ENCODE measurements at regions not wholly inside any gene's neighbourhood (a gene's known extent, or its start where the extent isn't known, plus 50 kb on each side); places are given as distances from the start of the nearest gene placed in this dataset.
A peak's percentile ranks its signal among the peaks of the same experiment; 100 is the strongest.

DNA sequence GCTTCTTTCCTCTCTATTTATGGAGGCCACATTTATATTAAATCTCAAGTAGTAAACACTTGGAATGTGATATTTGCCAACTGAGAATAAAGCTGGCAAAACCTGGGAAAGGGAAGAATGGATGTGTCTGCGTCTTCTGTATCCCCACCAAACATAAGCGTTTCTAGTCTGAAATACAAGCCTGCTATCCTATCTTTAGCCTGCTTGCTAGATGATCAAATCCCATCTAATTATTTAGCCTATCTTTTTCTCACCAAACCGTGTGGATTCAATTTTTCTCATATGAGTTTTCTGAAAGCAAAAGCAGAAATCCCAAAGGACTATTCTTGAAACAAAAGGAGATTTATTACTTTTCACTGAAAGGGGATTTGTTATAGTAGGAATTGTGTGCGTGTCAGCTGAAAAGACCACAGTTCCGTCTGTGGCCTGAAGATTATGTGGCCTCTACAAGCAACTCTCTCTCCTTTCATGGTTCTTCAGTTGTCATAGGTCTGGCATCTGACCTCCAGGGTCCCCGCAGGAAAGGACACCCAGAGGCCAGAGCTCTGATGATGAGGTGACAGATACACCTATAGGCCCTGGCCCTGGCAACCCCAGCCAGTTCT is 266.0 kb upstream of the MCTP2 start:
- no peaks in the 10 kb centered on the region for H3K27me3 ChIP-seq (ENCODE audit: control insufficient read depth, insufficient read depth, low read length)
- H3K9me3 ChIP-seq (ENCODE audit: control insufficient read depth, low read depth, low read length), result no peaks in the 10 kb centered on the region
- no peaks in the 10 kb centered on the region for H3K4me1 ChIP-seq (ENCODE audit: control insufficient read depth, insufficient read depth, low read length)
- no peak overlapping the region for H3K27ac ChIP-seq (ENCODE audit: low read length)
- WGBS (ENCODE audit: insufficient coverage, low lambda C conversion rate), result 78% methylated on average over 1 of the region's 6 CpGs
- no peaks in the 10 kb centered on the region for H3K36me3 ChIP-seq (ENCODE audit: control insufficient read depth, insufficient read depth, low read length)
- no peak overlapping the region for H3K4me3 ChIP-seq (ENCODE audit: low read length)
- no peak for DNase-seq

DNA sequence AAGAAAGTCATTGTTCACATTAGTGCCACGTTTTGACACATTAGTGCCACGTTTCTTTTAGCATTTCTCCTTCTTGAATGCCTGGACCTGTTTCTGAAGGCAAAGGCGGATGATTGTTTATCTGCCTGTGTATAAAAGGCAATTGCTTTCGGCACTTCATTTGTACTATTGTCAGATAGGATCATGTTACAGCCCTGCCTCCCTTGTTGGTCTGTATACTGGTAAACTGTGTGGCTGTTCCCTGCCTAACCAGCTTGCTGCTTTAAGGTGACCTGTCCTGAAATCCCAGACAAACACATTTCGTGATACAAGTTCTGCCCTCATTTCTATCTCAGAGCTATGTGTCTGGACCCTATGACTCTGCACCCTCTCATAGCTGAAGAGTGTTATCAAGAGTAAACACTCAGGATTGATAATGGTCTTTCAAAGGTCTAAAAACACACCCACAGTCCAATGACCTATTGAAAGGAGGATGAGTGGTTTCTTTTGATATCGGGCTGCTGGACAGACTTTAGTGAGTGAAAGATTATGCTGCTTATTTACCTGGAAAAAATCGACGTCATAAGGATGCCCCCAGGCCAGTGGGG is 276.3 kb upstream of the MCTP2 start:
- no peak overlapping the region for H3K4me3 ChIP-seq (ENCODE audit: low read length)
- DNase-seq, result peak; percentile 44 to 66
- H3K4me1 ChIP-seq (ENCODE audit: control insufficient read depth, insufficient read depth, low read length), result no peaks in the 10 kb centered on the region
- no peaks in the 10 kb centered on the region for H3K36me3 ChIP-seq (ENCODE audit: control insufficient read depth, insufficient read depth, low read length)
- no peaks in the 10 kb centered on the region for H3K9me3 ChIP-seq (ENCODE audit: control insufficient read depth, low read depth, low read length)
- no CpG with 5 or more reads among the region's 8 CpGs for WGBS (ENCODE audit: insufficient coverage, low lambda C conversion rate)
- H3K27me3 ChIP-seq (ENCODE audit: control insufficient read depth, insufficient read depth, low read length), result no peaks in the 10 kb centered on the region
- H3K27ac ChIP-seq (ENCODE audit: low read length), result peak overlapping the region; percentile 14

DNA sequence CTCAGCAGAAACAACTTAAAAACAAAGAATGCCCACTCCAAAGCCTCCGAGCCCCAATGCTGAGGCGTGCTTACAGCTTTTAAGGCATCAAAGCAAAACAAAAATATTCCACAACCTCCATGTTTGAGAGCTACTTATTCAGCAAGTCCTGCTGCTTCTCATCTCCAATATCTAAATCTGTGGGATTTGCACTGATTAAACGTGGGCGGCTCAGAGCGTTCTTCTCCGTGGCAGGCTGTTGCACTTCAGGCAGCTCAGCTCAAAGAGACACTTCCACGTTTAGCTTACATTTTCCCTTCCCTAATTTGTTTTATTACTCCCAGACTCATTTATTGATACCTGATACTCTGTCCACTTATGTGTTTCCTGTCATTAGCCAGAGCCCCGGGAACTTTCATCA is 282.6 kb upstream of the MCTP2 start:
- H3K4me1 ChIP-seq (ENCODE audit: control insufficient read depth, insufficient read depth, low read length), result no peaks in the 10 kb centered on the region
- H3K27me3 ChIP-seq (ENCODE audit: control insufficient read depth, insufficient read depth, low read length), result peaks cover 2% of the 10 kb centered on the region
- H3K9me3 ChIP-seq (ENCODE audit: control insufficient read depth, low read depth, low read length), result no peaks in the 10 kb centered on the region
- H3K36me3 ChIP-seq (ENCODE audit: control insufficient read depth, insufficient read depth, low read length), result no peaks in the 10 kb centered on the region
- no peak overlapping the region for H3K4me3 ChIP-seq (ENCODE audit: low read length)
- no peak for DNase-seq
- WGBS (ENCODE audit: insufficient coverage, low lambda C conversion rate), result 0% methylated on average over 1 of the region's 8 CpGs
- H3K27ac ChIP-seq (ENCODE audit: low read length), result no peak overlapping the region

DNA sequence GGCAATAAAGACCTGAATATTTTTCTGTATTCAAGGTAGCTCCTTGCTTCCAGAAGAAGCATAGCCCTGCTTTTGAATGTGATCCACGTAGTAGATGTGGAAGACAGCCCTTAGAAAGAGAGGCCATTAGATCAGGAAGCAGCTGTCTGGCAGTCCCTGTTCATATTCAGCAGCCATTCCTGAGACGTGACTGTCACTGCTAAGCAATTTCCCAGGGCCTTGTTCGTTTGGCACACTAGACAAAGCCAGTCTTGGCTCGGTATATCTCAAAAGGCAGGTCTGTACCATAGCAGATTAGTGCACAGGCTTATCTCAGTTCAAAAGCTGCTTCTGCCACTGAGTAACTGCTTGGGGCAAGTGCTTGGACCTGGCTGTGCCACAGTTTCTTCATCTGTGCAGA is 287.8 kb upstream of the MCTP2 start:
- peaks cover 3% of the 10 kb centered on the region for H3K4me1 ChIP-seq (ENCODE audit: control insufficient read depth, insufficient read depth, low read length)
- no peak overlapping the region for H3K4me3 ChIP-seq (ENCODE audit: low read length)
- no peak overlapping the region for H3K27ac ChIP-seq (ENCODE audit: low read length)
- peak; percentile 31 to 57 for DNase-seq
- no peaks in the 10 kb centered on the region for H3K9me3 ChIP-seq (ENCODE audit: control insufficient read depth, low read depth, low read length)
- H3K36me3 ChIP-seq (ENCODE audit: control insufficient read depth, insufficient read depth, low read length), result no peaks in the 10 kb centered on the region
- H3K27me3 ChIP-seq (ENCODE audit: control insufficient read depth, insufficient read depth, low read length), result no peaks in the 10 kb centered on the region
- no CpG with 5 or more reads among the region's 4 CpGs for WGBS (ENCODE audit: insufficient coverage, low lambda C conversion rate)

DNA sequence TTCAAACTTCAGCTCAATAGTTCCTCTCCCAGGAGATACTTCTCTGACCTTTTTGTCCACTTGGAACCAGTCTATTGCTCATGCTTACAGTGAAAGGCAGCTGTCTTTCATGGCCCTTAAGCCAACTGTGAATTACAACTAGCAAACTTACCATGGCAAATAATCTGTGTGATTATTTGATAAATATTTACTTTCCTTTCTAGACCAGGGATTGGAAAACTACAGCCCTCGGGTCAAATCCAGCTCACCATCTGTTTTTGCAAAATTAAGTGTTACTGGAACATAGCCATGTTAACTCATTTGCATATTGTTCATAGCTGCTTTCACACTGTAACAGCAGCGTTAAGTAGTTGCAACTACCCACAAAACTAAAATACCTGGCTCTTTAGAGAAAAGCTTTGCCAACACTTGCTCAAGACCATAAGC is 289.1 kb upstream of the MCTP2 start:
- no peak overlapping the region for H3K4me3 ChIP-seq (ENCODE audit: low read length)
- DNase-seq, result peak in 1 of 2 donors; percentile 9
- no peaks in the 10 kb centered on the region for H3K27me3 ChIP-seq (ENCODE audit: control insufficient read depth, insufficient read depth, low read length)
- H3K4me1 ChIP-seq (ENCODE audit: control insufficient read depth, insufficient read depth, low read length), result peaks cover 3% of the 10 kb centered on the region
- no peaks in the 10 kb centered on the region for H3K9me3 ChIP-seq (ENCODE audit: control insufficient read depth, low read depth, low read length)
- WGBS (ENCODE audit: insufficient coverage, low lambda C conversion rate), result no CpG with 5 or more reads among the region's 2 CpGs
- H3K27ac ChIP-seq (ENCODE audit: low read length), result no peak overlapping the region
- H3K36me3 ChIP-seq (ENCODE audit: control insufficient read depth, insufficient read depth, low read length), result no peaks in the 10 kb centered on the region

DNA sequence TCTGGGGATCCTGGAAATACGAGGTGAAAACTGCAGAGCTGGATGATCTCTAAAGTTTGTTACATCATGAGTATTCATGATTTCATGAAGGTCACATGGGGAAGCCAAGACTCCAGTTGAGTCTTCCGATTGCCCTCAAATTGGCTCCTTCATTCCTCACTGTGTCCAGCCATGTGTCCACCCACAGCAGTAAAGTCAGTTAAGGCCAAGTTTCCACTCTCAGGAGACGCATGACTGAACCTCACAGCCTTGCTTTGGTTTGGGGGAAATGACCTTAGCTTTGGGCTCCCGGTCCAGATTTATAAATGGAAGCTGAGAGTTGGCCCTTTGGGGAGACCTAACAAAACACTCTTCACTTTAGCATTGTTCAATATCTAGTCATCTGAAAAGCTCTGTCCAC is 289.7 kb upstream of the MCTP2 start:
- H3K27ac ChIP-seq (ENCODE audit: low read length), result no peak overlapping the region
- no CpG with 5 or more reads among the region's 4 CpGs for WGBS (ENCODE audit: insufficient coverage, low lambda C conversion rate)
- H3K4me3 ChIP-seq (ENCODE audit: low read length), result no peak overlapping the region
- H3K4me1 ChIP-seq (ENCODE audit: control insufficient read depth, insufficient read depth, low read length), result peaks cover 3% of the 10 kb centered on the region
- no peaks in the 10 kb centered on the region for H3K9me3 ChIP-seq (ENCODE audit: control insufficient read depth, low read depth, low read length)
- DNase-seq, result no peak
- no peaks in the 10 kb centered on the region for H3K36me3 ChIP-seq (ENCODE audit: control insufficient read depth, insufficient read depth, low read length)
- no peaks in the 10 kb centered on the region for H3K27me3 ChIP-seq (ENCODE audit: control insufficient read depth, insufficient read depth, low read length)

DNA sequence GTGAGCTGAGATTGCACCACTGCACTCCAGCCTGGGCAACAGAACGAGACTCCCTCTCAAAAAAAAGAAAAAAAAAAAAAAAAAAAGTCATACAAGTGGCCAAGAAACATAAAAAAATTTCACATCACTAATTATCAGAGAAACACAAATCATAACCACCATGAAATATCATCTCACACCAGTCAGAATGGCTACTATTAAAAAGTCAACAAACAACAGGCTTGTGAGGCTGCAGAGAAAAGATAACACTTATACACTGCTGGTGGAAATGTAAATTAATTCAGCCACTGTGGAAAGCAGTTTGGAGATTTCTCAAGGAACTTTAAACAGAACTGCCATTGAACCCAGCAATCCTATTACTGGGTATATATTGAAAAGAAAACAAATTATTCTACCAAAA is 291.1 kb upstream of the MCTP2 start:
- Histone ChIP-seq H3K4me3 (ENCODE audit: low read length) (no peak overlapping the region), H3K36me3 (ENCODE audit: control insufficient read depth, insufficient read depth, low read length) (no peaks in the 10 kb centered on the region), H3K27me3 (ENCODE audit: control insufficient read depth, insufficient read depth, low read length) (no peaks in the 10 kb centered on the region), H3K4me1 (ENCODE audit: control insufficient read depth, insufficient read depth, low read length) (peaks cover 3% of the 10 kb centered on the region), H3K9me3 (ENCODE audit: control insufficient read depth, low read depth, low read length) (no peaks in the 10 kb centered on the region), H3K27ac (ENCODE audit: low read length) (no peak overlapping the region)
- DNase-seq, result no peak
- no CpG with 5 or more reads among the region's 1 CpG for WGBS (ENCODE audit: insufficient coverage, low lambda C conversion rate)

DNA sequence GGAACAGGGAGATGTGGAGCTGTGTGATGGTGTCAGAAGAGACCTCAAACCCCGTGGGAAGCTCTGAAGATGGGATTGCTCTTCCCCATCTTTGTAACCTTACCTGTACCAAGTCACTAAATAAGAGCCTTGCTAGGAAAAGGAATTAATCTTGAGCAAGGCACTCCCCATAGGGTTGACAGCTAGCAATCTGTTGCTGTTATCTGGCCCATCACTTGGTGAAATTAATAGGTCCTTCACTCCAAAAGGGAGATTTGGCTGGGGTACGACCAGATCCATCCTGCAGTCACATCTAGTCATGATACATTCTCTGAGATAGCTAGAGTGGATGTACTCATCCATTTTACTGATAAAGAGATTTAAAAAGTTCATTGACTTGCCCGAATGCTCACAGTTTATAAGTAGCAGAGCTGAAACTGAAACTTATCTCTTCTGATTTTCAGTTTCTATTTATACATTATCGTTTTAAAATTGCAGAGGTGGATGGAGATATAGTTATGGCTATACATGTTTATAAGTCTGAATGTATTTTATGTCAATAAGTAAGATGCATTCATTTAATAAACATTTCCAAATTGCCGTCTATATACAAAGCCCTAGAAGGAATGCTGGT is 299.1 kb upstream of the MCTP2 start:
- H3K4me3 ChIP-seq (ENCODE audit: low read length), result no peak overlapping the region
- 80% methylated on average over 1 of the region's 5 CpGs for WGBS (ENCODE audit: insufficient coverage, low lambda C conversion rate)
- H3K4me1 ChIP-seq (ENCODE audit: control insufficient read depth, insufficient read depth, low read length), result no peaks in the 10 kb centered on the region
- no peaks in the 10 kb centered on the region for H3K36me3 ChIP-seq (ENCODE audit: control insufficient read depth, insufficient read depth, low read length)
- H3K27me3 ChIP-seq (ENCODE audit: control insufficient read depth, insufficient read depth, low read length), result peaks cover 2% of the 10 kb centered on the region
- no peaks in the 10 kb centered on the region for H3K9me3 ChIP-seq (ENCODE audit: control insufficient read depth, low read depth, low read length)
- H3K27ac ChIP-seq (ENCODE audit: low read length), result no peak overlapping the region
- DNase-seq, result no peak

DNA sequence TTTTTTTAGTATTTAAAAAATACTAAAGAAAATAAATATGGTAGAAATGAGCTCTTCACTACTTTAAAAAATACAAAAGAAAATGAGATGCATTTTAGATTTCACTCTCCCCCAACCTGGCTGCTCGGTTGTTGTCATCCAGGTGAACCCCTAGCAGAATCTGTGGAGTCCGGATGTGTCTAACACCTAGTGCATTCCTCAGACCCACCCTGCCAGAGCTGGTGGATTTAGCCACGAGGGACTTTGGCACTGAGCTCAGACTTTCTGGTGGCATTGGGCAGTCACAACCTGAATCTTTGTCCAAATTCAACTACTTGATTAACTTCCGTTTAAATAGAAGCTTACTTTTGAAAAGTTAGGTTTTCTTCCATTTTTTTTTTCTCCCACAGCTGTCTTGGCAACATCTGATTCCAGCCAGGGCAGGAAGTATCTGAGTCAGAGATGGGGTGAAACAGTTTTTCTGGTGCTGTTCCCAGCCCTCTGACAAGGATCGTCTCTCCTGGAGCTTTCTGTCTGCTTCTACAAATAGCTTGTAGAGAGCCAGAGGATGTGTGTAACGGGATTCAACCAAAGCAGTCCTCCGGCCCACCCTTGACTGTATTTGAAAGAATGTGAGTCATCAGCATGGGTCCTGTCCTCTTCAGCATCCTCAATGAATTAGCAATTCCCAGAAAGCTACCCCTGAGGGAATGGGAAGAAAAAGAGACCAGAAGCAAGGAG is 301.8 kb upstream of the MCTP2 start:
- WGBS (ENCODE audit: insufficient coverage, low lambda C conversion rate), result 60% methylated on average over 1 of the region's 7 CpGs
- Histone ChIP-seq H3K4me3 (ENCODE audit: low read length) (no peak overlapping the region), H3K4me1 (ENCODE audit: control insufficient read depth, insufficient read depth, low read length) (no peaks in the 10 kb centered on the region), H3K27me3 (ENCODE audit: control insufficient read depth, insufficient read depth, low read length) (peaks cover 2% of the 10 kb centered on the region), H3K27ac (ENCODE audit: low read length) (no peak overlapping the region), H3K9me3 (ENCODE audit: control insufficient read depth, low read depth, low read length) (no peaks in the 10 kb centered on the region), H3K36me3 (ENCODE audit: control insufficient read depth, insufficient read depth, low read length) (no peaks in the 10 kb centered on the region)
- DNase-seq, result peak in 1 of 2 donors; percentile 13

DNA sequence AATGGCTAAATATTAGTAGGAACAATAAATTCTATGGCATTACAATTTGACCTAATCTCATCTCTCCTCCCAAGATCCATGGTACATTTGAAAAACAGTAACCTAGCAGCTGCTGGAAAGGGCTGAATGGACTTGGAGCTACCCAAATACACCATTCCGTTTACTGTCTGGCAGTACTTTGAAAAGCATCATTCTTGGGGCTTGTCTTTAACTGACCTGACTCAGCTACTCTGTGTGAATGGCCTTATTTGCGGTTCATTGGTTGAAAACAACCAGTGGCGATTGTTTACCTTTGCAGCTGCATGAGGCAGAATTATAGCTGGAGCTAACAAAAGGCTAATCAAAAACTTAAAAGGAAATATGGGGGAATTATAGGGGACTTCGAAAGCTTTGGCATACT is 311.2 kb upstream of the MCTP2 start:
- H3K4me3 ChIP-seq (ENCODE audit: low read length), result no peak overlapping the region
- 100% methylated on average over 1 of the region's 4 CpGs for WGBS (ENCODE audit: insufficient coverage, low lambda C conversion rate)
- H3K4me1 ChIP-seq (ENCODE audit: control insufficient read depth, insufficient read depth, low read length), result no peaks in the 10 kb centered on the region
- H3K36me3 ChIP-seq (ENCODE audit: control insufficient read depth, insufficient read depth, low read length), result no peaks in the 10 kb centered on the region
- H3K9me3 ChIP-seq (ENCODE audit: control insufficient read depth, low read depth, low read length), result no peaks in the 10 kb centered on the region
- no peak overlapping the region for H3K27ac ChIP-seq (ENCODE audit: low read length)
- DNase-seq, result no peak
- no peaks in the 10 kb centered on the region for H3K27me3 ChIP-seq (ENCODE audit: control insufficient read depth, insufficient read depth, low read length)
